HEK293T (cell line): ENCODE measurements at regions not wholly inside any gene's neighbourhood (a gene's known extent, or its start where the extent isn't known, plus 50 kb on each side); places are given as distances from the start of the nearest gene placed in this dataset.

Experiments used
- FOXA1 ChIP-seq: fragments of 450-650 bp; IDR thresholded peaks from 2 replicates; pipeline ENCODE4 v1.6.1; 2016; ENCODE audit warnings: mild to moderate bottlenecking
- L3MBTL2 ChIP-seq: fragments of 450-650 bp; conservative IDR thresholded peaks from 2 replicates; pipeline ENCODE4 v1.6.1; 2016; ENCODE audit warnings: mild to moderate bottlenecking
- SP1 ChIP-seq: fragments of 450-650 bp; IDR thresholded peaks from 2 replicates; pipeline ENCODE4 v1.6.1; 2017
- TARDBP ChIP-seq: fragments of 450-650 bp; IDR thresholded peaks from 2 replicates; pipeline ENCODE4 v1.6.1; 2016

DNA sequence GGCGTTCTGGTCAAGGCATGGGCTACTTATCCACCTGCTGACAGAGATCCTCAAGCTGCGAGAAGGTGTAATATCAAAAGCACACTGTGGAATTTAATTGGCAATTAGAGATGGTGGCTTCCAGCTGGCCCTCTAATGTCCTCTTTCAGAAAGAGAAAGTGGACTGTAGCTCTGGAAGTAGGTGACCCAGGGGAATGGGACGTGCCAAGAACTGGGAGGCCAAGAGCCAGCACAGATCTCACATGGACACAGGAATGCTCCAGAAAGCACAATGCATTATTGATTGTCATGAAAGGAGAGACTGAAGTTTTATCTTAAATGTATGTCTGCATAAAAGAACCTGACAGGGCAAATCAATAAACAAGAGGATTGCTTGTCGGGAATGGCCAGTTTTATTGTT lies 198.6 kb upstream of the CDH4 start:
- TF ChIP-seq SP1 (no peak), L3MBTL2 (no peak), FOXA1 (no peak), TARDBP (no peak)
